OCI-LY7 (cell line): ENCODE measurements at regions not wholly inside any gene's neighbourhood (a gene's known extent, or its start where the extent isn't known, plus 50 kb on each side); places are given as distances from the start of the nearest gene placed in this dataset.

Experiments
- CTCF ChIP-seq: fragments of 200-600 bp; sonication (generic); conservative IDR thresholded peaks from 2 replicates; pipeline ENCODE4 v1.5.1; 2014; ENCODE audit warnings: mild to moderate bottlenecking, antibody characterized with exemption, low read length, moderate library complexity, mixed read lengths
- EZH2phosphoT487 ChIP-seq: fragments of 200-600 bp; sonication (generic); IDR thresholded peaks from 2 replicates; pipeline ENCODE4 v1.6.1; 2018; ENCODE audit warnings: low read depth, borderline replicate concordance, mild to moderate bottlenecking, mixed run types, antibody characterized with exemption, low read length, moderate library complexity, mixed read lengths

- TF ChIP-seq CTCF = no peak
- no peak for TF ChIP-seq EZH2phosphoT487
These were observed 343.2 kb downstream of the PMP22 start for GRCh38 chr17:14921936-14922335.
